Uterus (tissue), 2 donors: ENCODE measurements at regions not wholly inside any gene's neighbourhood (a gene's known extent, or its start where the extent isn't known, plus 50 kb on each side); places are given as distances from the start of the nearest gene placed in this dataset.

ENCODE experiments used
- CTCF ChIP-seq, 4 experiments: fragments of 200-600 bp in 2 of 4; fragments of 450-650 bp in 2 of 4; sonication (generic) in 2 of 4; IDR thresholded peaks; one replicate each; pipeline ENCODE4 v1.5.1; 2016 to 2019; ENCODE audit warnings: antibody characterized with exemption in 4 of 4, mild to moderate bottlenecking in 2 of 4, moderate library complexity in 1 of 4
- POLR2A ChIP-seq, 2 donors: fragments of 450-650 bp; IDR thresholded peaks; one replicate each; pipeline ENCODE4 v1.6.1; 2016; ENCODE audit warnings: antibody characterized with exemption in 2 of 2, mild to moderate bottlenecking in 1 of 2, moderate library complexity in 1 of 2

GRCh38 chr6:18990059-18990978 lies 603.2 kb downstream of the RNF144B start:
- TF ChIP-seq CTCF (IDR thresholded peaks at IDR 0.05) (peak; percentile 25 to 45 (median 42)), POLR2A (IDR thresholded peaks at IDR 0.05) (no peak)
